ENCODE measurements at regions not wholly inside any gene's neighbourhood (a gene's known extent, or its start where the extent isn't known, plus 50 kb on each side); places are given as distances from the start of the nearest gene placed in this dataset.

GRCh38 chr22:48746789-48747425, 1080.8 kb downstream of the BRD1 start:
- TF ChIP-seq CTCF (CRISPR knock-in tag; IDR thresholded peaks at IDR 0.05) (no peak), SMAD1 (CRISPR knock-in tag; IDR thresholded peaks at IDR 0.05; ENCODE audit: borderline replicate concordance, low read depth) (no peak)

All from HepG2 (cell line).